HG03196 (cell line): ENCODE measurements at regions not wholly inside any gene's neighbourhood (a gene's known extent, or its start where the extent isn't known, plus 50 kb on each side); places are given as distances from the start of the nearest gene placed in this dataset.
"Not testable (repeated sequence)": the region's sequence is repeated elsewhere in the genome, so short reads cannot be mapped to it uniquely, and the experiment has no call there.

Experiments used
- ATAC-seq: cut with Tn5 transposase; IDR thresholded peaks from one replicate; pipeline ENCODE4 v1.9.1; 2021; ENCODE audit not compliant: unreplicated experiment

DNA sequence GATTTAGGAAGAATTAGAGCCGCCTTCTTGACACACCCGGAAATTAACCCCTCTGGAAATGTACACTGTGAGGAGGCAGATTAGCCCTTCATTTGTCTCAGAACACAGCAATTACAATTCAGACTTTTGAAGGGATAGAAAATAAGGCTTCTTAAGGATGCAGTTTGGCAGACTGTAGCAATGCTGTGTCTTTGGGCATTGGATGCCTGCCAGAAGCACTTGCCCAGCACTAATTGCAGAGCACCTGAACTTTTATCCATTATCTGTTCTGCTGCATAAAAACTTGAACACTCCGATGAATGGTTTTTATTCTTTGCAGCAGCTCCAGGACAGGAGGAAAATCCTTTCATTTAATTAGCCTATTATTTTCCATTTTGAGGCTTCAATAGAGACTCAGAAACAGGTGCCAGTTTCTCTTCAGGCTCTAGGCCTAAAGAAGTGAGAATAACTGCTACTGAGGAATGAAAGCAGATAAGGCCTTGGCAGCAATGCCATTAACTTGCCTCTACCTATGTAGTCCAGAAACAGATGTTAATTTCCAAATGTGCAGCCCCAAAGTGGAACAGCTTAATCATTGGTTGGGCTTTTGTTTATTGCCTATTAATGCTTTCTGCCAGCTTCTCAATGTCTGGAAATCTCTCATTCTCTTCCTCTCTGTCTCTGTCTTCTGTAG, 418.5 kb downstream of the NSUN3 start:
- no peak for ATAC-seq

DNA sequence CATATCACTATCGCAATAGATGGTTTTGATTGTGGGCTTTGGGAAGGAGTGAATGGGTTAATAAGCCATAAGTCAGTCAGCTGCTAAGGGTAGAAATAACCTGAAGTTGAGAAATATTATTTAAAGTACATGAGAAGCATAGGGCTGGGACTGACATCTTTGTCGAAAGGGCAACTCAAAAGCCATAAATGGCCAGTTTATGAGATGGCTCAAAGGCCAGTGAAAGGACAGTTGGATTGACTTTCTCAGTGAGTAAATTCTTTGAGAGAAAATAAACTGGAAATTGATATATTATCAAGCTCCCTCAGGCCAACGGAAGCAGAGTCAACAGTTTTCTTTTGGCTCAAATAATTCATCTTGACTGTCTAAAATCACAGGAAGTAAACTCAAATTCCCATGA, 419.8 kb downstream of the NSUN3 start:
- ATAC-seq = no peak

DNA sequence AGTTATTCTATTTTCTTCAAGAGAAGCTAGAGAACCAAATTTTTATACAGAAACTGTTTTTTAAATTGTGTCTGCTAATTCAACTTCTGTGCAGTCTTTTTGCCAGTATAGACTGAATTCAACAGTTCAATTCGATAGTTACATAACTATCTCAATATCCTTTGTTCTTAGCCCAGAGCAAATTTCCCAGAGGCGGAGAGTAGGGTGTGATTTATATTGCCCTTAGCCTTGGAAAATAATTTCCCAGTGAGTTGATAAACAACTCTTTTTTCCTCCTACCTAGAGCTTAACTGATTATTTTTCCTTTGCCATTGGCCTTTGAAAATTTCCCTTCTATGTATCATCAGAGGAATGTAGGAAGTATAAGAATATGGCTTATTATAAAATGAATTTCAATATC, 420.5 kb downstream of the NSUN3 start:
- no peak for ATAC-seq

DNA sequence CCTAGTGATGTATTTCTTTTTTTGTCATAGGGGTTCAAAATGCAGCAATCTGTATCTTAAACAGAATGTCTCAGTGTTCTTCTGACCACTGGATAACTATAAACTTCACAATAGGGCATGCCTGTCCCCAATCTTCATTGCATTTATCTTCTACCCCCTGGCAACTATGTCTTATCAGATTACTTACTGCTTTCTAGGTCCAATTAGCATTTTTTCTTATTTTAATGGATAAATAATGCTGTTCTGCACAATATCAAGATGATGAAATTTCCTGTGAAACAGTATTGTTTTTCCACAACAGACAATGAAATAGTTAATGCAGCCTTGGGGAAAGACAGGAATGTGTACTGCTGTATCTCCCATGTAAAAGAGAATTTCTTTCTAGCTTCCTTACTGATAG, 432.1 kb downstream of the NSUN3 start:
- ATAC-seq = no peak

DNA sequence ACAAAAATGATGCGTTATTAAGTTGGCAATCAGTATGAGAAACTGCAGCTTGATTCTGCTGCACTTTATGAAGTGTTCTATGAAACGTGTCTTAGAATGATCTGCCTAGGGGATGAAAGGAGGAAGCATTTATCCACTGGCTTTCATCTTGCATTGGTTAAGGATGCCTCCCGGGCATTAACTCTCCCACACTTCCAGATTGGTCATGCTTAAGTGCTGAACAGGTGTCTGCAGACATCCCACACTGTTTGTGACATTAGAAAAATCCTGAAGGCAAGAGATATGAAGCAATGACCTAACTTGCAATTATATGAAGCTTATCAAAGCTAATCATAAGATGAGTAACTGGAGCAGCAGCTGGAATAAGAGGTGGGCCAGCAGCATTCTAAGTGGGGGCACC, 437.3 kb downstream of the NSUN3 start:
- ATAC-seq = no peak

DNA sequence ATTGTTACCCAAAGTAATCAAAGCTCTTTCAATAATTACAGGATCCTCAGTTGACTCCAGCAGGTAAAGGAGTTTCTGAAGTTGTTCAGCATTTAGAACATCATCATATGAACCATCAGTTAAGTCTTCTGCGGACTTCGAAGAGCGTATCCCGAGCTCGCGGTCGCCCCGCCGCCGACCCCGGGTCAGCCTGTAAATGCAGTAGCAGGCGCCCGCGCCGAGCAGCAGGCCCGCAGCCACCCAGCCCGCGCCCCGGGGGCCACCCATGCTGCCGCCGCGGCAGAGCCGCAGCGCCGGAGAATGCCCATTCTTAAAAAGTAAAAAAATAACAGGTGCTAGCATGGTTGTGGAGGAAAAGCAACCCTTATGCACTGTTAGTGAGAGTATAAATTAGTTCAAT, 444.5 kb downstream of the NSUN3 start:
- not testable (repeated sequence) for ATAC-seq

DNA sequence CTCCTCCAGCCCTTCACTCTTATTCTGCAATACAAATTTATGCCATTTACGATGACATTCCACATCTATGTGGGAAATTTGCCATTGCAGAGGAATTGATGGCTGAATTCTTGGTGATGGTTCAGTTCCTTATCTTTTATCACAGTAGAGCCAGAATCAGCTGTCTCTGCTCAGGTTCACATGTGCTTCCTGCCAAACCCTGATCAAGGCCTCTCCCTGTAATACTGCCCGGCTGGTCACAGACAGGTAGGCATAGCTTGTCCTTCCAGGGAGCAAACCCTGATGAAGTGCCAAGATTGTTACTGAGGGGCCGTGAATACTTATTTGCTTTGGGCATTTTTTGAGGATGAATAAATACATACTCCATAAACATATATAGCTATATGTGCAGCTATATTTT, 450.0 kb downstream of the NSUN3 start:
- no peak for ATAC-seq

DNA sequence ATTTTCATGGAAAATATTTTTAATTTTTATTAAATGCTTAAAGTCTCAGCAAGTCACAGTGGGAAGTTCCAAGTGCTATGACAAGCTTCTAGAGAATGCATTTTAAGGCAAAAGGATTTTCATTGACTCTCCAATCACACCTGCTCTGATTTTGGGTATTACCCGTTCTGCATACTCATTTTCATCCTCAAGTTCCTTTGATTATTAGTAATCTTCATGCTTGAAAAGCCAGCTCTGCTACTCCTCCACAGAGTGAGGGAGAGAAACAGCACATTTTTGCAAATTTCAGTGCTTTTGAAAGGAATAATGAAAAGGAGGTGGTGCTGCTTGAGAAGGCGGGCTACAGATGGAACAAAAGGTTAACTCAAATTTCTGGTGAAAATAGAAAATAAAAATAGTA, 450.7 kb downstream of the NSUN3 start:
- no peak for ATAC-seq

DNA sequence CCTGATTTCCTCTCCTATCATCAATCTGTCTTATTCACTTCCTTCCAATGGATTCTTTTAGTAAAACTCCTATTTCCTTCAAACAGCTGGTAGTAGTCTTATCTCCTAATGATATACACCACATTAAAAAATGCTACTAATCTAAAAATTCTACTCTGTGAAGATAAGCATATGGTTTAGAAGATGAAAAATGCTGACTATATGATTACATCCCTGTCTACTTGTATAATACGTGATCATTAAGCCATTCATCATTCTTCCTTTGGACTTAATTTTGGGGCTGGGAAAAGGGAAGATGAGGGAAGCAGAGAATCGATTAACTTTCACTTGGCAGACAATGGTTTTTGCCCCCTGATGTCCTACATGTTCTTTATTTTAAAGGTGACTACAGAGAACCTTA, 453.1 kb downstream of the NSUN3 start:
- ATAC-seq = no peak

DNA sequence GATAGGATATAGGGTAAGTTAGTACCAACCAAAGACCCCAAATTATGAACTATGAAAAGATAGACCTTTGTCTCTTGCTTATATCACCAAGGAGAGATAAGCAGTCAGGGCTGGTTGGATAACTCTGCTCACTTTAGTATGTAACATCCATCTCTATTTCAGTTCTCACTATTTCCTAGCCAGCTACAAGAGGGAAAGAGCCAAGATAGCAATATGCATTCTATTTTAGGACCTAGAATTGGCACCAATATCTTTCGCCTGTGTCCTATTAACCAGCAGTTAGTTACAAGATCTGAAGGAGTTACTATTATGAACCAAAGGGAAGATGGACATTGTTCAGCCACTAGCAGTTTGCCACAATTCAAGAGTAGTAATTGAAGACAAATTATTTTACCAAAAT, 457.5 kb downstream of the NSUN3 start:
- ATAC-seq = no peak

DNA sequence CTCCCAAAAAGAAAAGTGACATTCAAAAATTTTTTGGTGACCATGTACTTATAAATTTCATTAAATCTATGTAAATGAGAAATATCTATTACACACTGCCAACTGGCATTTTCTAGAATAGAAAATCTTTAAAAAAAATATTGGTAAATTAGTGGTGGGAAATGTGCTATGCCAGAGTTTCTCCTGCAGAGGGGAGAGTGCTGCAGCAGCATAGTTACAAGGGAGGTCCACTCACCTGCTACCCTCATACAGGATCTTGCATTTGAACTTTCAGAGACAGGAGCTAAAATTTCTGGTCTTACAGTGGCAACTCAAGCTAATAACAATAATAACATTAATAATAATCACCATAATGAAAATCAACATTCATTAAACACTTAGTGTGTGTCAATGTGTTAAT, 459.6 kb downstream of the NSUN3 start:
- no peak for ATAC-seq

DNA sequence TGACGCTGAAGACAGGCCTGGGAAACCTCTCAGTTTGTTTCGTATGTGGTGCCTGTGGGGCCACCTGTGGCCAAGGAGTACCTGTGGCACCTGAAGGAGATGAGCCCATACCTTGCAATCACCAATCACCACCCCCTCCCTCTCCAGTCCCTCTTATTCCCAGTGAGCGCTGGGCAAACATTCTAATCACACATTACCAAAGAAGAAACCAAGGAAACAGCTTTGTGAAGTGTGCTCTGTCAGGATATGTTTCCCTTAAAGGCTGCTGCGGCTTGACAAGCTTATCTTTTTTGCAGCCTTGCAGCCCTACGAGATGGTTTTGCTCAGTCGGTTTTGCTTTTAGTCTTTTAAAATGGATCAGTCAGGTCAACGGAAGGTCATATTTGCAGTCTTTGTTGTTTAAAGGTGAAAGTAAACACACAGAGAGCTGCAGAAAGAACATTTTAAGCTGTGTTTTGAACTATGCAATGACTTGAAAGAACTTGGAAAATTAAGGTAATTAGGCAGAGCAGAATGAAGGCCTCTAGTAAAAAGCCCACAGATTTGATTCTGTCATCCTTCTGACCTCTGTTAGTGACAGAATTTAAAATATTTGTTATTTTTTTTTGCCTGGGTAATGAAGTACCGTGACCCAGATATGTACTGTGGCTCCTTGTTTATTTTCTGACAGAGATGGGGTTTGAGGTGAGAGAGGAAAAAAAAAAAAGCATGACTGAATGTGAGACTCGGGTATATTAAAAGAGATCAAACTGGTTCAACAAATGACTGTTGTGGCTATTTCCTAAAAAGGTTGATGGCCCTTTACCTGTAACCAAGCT, 461.4 kb downstream of the NSUN3 start:
- ATAC-seq = no peak

DNA sequence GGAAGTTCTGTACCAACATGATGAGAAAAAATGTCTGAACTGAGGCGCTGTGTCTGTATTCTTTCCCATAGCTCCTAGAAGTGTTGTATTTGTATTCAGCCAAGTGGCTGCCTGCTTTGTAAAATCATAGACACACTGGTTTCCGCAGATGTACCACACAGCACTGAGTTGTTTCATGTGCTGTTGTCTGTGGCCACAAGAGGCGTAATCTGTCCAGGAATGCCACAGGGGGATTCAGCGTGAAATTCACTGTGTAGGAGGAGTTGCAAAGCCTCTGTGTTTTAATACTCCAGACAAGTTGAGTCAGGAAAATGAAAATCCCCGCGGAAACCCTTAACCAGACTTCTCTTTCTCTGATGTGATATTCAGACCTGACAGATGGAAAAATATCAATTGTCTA, 462.2 kb downstream of the NSUN3 start:
- no peak for ATAC-seq

DNA sequence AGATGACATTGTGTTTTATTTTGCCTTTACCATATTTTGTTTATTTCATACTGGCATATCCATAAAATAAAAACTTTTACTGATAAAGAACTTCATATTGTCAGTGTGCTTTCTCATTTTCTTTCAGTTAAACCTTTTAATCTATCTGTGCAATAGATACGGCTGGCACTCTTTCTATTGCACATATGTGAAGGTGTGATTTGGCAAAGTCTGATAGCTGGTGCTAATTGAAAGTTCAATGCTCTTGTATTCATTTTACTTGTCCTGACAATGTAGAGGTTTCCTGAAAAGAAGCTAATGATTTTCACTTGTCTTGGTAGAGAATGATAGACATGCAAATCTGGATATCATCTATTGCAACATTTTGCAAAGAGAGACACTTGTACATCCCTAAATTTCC, 467.0 kb downstream of the NSUN3 start:
- no peak for ATAC-seq

DNA sequence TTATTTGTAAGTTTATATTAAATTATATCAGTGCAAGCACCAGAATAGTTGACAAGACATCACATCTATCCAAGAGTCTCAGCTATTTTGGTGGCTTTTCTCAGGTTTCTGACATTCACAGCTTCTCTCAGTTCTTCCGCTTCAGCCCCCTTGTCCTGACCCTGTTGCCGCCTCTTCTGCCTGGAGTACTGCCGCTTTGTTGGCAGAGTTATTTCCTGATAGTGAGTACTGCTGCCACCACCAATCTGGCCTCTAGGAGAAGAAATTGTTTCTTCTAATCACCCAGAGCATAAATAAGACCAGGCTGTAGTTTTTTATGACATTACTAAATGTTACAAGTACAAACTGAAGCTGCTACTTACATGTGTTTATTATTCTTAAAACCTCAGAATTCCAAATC, 470.1 kb downstream of the NSUN3 start:
- ATAC-seq = no peak

DNA sequence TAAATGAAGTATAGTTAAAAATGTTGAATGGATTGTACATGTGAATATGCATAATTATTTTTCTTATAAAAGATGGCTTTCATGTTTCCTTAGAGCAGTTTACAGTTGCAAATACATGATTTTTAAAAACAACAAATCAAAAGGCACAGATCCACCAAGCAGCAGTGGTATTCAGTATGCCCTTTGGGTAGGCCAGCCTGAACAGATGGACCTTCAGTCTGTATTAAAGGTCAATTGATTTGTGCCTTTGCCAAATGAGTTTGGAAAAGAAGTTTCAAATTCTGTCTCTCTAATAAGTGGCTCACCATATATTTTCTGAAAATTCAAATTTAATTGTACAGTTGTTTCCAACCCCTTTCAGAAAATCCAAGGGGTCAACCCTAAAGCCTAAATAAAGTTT, 477.1 kb downstream of the NSUN3 start:
- ATAC-seq = no peak

DNA sequence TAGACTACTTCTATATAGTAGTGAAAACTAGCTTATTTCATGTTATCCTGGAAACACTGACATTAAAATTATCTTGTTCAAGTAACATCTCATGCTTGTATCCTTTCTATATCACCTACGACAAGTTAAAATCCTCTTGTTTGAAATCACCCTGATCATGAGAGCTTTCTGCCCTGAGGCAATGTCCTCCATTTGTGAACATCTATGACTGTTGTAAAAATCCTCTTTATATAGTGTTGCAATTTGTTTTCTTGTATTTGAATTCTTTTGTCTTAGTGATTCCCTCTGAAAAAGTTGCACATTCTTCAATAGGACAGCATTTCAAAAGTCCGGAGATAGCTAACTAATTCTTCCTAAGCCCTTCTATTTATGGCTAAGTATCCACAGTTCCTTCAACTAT, 480.3 kb downstream of the NSUN3 start:
- ATAC-seq = no peak

DNA sequence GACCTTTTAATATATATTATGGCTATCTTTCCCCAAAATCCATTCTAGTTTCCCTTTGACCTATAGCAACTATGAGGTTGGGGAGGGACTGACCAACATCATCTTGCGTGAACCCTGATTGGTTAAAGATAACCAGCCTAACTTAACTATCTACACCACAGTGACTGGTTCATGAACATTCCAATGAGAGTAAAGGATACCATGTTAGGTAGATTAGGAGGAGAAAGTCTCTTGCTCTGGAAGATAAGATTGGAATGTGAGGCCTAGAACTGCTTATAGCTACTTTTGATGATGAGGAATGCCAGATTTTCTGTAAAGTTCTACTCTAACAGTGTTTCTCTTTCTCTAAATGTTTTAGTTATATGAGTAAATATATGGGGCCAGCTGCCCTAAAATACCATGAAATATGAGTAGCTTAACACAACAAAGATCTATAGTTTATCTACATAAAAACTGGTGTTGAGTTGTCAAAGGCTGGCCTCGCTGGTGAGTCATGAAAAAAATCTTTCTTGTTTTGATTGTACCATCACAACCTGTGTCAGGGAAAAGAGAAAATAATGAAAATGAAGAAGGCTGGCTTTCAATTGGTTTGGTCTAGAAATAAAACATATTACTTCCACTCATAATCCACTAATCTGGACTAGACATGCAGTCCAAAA, 481.4 kb downstream of the NSUN3 start:
- no peak for ATAC-seq

DNA sequence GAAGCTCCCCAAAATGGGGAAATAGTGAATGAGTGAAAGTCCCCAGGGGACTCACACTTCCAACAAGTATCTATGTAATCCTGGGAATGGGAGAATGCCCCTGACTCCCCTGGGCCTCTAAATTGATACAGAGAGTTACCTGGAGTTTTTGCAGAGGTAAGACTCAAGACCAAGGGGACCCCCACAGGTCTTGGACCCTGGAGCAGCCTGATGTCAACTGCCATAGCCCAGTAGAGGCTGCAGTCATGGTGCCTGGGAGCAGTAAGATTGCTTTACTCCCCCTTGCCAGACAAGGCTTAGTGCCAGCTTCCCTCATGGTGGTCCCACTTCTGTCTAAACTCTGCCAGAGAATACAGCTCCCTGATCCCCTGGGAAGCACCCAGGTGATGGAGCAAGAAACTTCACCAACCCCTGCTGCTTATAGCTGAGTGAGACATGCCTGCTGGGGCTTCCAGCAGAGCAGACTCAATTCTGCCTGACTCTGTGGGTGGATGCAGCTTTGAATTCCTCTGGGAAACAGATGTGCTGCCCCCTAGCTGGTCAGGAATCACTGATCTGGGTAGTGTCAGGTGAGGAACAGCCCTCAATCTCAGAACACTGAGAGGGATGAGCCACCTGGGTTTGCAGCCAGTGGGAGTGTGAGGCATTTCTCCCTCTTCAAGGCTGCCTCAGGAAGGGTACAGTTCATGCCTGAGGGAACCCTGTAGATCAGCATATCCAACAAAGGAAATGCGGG, 485.9 kb downstream of the NSUN3 start:
- ATAC-seq = no peak

DNA sequence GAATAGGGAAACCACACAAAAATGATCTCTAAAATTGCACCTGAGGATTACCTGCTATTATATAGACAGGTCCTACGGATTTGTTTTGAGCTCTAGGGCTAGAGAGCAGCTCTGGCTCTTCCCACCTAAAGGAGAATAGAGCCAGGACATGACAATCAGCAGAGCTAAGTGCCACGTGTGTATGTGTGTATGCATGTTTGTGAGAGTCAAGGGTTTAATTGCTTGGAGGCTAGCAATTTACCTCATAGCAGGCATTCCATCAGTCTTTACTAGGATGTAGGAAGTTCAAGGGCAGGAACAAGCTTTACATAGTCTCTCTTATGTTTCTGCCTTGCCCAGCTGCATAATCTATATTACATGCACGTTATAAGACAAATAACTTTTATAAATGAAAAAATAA, 498.2 kb downstream of the NSUN3 start:
- ATAC-seq = no peak

DNA sequence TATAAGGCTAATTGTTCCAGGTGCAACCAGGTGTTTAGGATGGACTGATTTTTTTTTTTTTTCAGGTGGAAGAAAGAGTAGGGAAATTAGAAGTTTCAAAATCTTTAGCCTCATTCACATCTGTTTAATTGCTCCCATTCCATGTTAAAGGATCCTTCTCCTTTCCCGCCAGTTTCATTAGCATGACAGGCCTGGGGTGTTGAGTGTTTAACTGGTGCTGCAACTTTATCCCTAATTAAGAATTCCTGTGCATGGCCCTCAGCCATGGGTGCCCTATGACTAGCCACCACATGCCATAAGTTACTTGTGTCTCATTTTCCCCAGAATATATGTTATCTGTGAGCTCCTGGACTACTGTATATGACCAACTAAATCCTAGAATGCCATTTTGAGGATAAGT, 501.4 kb downstream of the NSUN3 start:
- no peak for ATAC-seq

DNA sequence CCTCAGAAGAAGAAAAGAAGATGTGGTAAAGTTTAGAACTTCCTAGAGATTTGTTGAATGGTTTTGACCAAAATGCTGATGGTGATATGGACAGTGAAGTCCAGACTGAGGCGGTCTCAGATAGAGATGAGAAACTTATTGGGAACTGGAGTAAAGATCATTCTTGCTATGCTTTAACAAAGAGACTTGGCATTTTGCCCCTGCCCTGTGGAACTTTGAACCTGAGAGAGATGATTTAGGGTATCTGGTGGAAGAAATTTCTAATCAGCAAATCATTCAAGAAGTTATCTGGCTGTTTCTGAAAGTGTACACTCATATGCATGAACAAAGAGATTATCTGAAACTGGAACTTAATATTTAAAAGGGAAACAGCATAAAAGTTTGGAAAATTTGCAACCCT, 505.2 kb downstream of the NSUN3 start:
- no peak for ATAC-seq
